ENCODE measurements at regions not wholly inside any gene's neighbourhood (a gene's known extent, or its start where the extent isn't known, plus 50 kb on each side); places are given as distances from the start of the nearest gene placed in this dataset.

DNA sequence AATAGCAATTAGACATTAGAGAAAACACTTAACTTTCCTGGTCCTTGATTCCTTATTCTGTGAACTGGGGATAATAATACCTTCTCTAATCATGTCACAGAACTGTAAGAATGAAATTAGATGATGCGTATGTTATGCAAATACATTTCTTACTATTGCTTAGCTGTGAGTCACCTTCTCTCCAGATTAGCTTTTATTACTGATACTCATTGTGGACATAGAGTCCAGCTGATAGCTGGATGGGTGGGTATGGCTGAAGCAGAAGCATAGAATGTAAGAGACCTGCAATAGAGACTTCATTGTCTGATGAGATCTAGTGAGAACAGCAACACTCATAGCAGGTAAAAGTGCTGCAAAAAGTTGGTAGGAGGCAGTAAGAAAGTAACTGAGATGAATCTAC lies 437.2 kb upstream of the ZFP42 start:
- H3K27me3 ChIP-seq (ENCODE audit: control insufficient read depth, insufficient read depth, low read length), result no peaks in the 10 kb centered on the region
- H3K36me3 ChIP-seq (ENCODE audit: control insufficient read depth, insufficient read depth, low read length), result no peaks in the 10 kb centered on the region
- CTCF ChIA-PET, result no interaction called here
- no peak overlapping the region for H3K4me3 ChIP-seq (ENCODE audit: low read depth, low read length)
- DNase-seq (ENCODE audit: low read depth), result no peak
- no peak for TF ChIP-seq CTCF (IDR thresholded peaks at IDR 0.05; ENCODE audit: insufficient read depth, low read depth, low read length)
- POLR2A ChIA-PET, result interaction anchor here (0.5 kb wide), 1 partner anchor 74 kb away, joined by 4 read pairs; no protein-coding TSS in a partner anchor

DNA sequence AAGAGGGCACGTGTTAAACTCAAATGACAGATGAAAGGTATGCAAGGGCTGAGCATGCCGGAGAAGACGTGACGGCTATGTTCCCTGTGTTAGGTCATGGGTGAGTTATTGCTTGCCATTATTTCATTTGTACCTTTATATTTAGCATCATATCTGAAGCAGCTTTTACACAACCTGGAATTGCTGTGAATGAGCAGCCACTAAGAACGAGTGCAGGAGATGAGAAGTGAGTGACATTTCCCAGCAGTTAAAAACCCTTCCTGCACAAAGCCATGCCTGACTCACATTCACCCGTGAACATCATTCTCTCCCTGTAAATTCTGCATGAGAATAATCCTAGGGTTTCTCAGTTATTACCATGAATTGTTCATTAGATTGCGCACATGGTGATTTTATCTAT lies 433.2 kb upstream of the ZFP42 start:
- H3K27me3 ChIP-seq (ENCODE audit: control insufficient read depth, insufficient read depth, low read length), result no peaks in the 10 kb centered on the region
- TF ChIP-seq CTCF (IDR thresholded peaks at IDR 0.05; ENCODE audit: insufficient read depth, low read depth, low read length), result no peak
- POLR2A ChIA-PET, result no interaction called here
- CTCF ChIA-PET, result interaction anchor here (0.8 kb wide), 1 partner anchor 228 kb away, joined by 3 read pairs; no protein-coding TSS in a partner anchor
- no peak overlapping the region for H3K4me3 ChIP-seq (ENCODE audit: low read depth, low read length)
- H3K36me3 ChIP-seq (ENCODE audit: control insufficient read depth, insufficient read depth, low read length), result no peaks in the 10 kb centered on the region
- no peak for DNase-seq (ENCODE audit: low read depth)

GRCh38 chr4:187565416-187565815 lies 430.2 kb upstream of the ZFP42 start:
- Histone ChIP-seq H3K36me3 (ENCODE audit: control insufficient read depth, insufficient read depth, low read length) (no peaks in the 10 kb centered on the region), H3K4me3 (ENCODE audit: low read depth, low read length) (no peak overlapping the region), H3K27me3 (ENCODE audit: control insufficient read depth, insufficient read depth, low read length) (no peaks in the 10 kb centered on the region)
- no peak for DNase-seq (ENCODE audit: low read depth)
- ChIA-PET CTCF (no interaction called here), POLR2A (no interaction called here)
- TF ChIP-seq CTCF (IDR thresholded peaks at IDR 0.05; ENCODE audit: insufficient read depth, low read depth, low read length), result no peak

DNA sequence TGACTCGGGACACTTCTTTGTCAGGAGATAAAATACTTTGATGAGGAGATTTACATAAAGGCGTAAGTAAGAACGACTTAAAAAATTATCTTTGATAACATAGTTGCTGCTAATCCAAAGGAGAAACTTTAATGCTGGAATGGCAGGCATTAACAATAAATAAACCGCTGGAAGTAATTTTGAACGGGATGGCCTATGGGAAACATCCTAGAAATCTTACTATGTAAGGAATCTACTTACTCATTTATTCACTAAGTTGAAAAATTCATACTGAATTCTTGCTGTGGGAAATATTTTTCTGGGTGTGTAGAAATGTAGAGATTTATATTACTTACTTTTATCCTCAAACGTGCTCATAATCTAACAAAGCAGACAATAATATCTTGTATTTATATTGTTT lies 425.7 kb upstream of the ZFP42 start:
- CTCF ChIA-PET, result no interaction called here
- DNase-seq (ENCODE audit: low read depth), result no peak
- TF ChIP-seq CTCF (IDR thresholded peaks at IDR 0.05; ENCODE audit: insufficient read depth, low read depth, low read length), result no peak

DNA sequence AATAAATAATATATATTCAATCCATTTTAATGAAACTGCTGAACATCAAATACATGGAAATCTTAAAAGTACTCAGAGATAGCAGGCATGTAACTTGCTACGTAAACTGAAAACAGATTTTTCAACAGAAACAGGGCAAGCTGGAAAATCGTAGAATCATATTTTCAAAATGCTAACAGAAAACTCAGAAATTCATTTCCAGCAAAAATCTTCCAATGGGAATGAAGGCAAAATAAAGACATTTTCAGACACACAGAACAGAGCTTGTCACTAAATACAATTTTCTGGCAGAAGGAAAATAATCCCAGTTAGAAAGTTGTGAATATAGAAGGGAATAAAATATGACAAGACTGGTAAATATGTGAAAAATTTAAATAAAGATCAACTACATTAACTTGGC lies 419.9 kb upstream of the ZFP42 start:
- Histone ChIP-seq H3K4me3 (ENCODE audit: low read depth, low read length) (no peak overlapping the region), H3K27me3 (ENCODE audit: control insufficient read depth, insufficient read depth, low read length) (no peaks in the 10 kb centered on the region), H3K36me3 (ENCODE audit: control insufficient read depth, insufficient read depth, low read length) (no peaks in the 10 kb centered on the region)
- DNase-seq (ENCODE audit: low read depth), result no peak
- POLR2A ChIA-PET, result no interaction called here
- TF ChIP-seq CTCF (IDR thresholded peaks at IDR 0.05; ENCODE audit: insufficient read depth, low read depth, low read length), result no peak
- CTCF ChIA-PET, result no interaction called here

More for the DNA sequence above, 425.7 kb upstream of the ZFP42 start:
- POLR2A ChIA-PET, result no interaction called here
- Histone ChIP-seq H3K27me3 (ENCODE audit: control insufficient read depth, insufficient read depth, low read length) (no peaks in the 10 kb centered on the region), H3K4me3 (ENCODE audit: low read depth, low read length) (no peak overlapping the region), H3K36me3 (ENCODE audit: control insufficient read depth, insufficient read depth, low read length) (no peaks in the 10 kb centered on the region)

Data from BJ (cell line).